GM12872 (cell line): ENCODE measurements at regions not wholly inside any gene's neighbourhood (a gene's known extent, or its start where the extent isn't known, plus 50 kb on each side); places are given as distances from the start of the nearest gene placed in this dataset.

Experiments used
- CTCF ChIP-seq: IDR thresholded peaks from 3 replicates; pipeline ENCODE4 v1.5.1; 2011; ENCODE audit warnings: low read depth, mild to moderate bottlenecking, low read length, moderate library complexity; ENCODE audit not compliant: insufficient read depth

DNA sequence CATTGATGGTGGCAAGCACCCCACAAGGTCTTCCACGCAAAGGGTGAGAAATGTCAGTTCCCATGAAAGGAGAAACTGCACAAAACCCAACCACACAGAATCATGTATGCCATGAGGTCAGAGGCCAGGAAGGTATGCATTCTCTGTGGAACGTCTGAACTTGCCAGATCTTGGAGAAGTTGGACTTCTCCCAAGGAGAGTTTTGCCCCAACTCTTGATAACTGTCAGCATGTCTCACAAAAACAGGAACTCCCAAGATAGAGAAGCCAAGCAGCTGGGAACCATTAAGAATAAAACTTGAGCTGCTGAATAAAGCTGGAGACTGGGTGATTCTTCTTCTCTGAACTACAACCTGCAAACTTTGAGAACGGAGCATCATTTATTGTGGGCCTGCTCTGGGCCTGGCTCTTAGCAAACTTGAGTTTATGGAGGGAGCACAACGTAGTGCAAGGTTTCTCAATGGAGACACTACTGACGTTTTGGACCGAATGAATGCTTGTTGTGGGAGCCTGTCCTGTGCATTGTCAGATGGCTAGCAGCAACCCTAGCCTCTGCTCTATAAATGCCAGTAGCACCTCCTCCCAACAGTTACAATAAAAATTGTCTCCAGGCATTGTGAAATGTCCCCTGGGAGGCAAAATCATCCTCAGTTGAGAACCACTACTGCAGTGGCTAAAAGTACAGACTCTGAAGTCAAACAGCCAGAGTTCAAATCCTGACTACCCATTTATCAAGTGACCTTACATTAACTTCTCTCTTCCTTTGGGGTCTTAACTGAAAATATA is 193.5 kb downstream of the ACTL7B start:
- no peak for TF ChIP-seq CTCF

DNA sequence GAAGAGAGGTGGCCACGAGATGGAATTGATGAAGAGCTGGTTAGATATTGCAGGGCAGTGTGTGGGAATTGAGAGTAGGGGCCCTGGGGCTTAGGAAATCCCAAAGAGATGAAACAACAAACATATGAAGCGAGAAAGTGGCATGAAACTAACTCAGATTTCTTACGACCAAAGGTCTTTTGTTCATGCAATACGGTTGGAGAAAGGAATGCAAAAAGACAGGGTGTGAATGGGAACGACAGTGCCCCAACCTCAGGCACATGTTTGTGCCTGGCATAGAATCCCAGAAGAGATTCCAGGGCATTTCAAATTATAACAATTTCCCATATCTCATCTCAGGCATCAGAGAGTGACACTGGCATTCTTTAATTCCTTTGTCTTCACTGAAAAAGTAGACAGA is 199.2 kb downstream of the ACTL7B start:
- no peak for TF ChIP-seq CTCF

GRCh38 chr9:108655818-108656217 is 200.0 kb downstream of the ACTL7B start:
- no peak for TF ChIP-seq CTCF

DNA sequence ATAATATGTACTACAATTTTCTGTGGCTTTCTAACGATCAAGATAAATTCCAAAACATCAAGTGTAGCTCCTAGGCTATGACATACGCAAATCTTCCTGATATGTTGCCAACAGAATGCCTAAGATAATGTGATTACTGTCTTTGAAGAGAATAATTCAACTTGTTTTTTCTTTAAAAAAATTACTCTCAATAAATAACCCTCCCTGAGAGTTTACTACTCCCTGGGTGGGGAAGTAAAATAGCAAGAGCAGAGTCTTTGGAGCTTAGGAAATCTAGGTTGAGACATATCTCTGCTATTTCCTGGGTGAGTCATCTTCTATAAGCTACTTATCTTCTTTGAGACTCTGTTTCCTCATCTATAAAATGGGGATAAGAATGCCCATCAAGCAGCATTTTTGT is 201.2 kb downstream of the ACTL7B start:
- no peak for TF ChIP-seq CTCF

- TF ChIP-seq CTCF = no peak
These were observed 202.9 kb downstream of the ACTL7B start for GRCh38 chr9:108652851-108653250.

GRCh38 chr9:108650826-108651225 is 205.0 kb downstream of the ACTL7B start:
- no peak for TF ChIP-seq CTCF

DNA sequence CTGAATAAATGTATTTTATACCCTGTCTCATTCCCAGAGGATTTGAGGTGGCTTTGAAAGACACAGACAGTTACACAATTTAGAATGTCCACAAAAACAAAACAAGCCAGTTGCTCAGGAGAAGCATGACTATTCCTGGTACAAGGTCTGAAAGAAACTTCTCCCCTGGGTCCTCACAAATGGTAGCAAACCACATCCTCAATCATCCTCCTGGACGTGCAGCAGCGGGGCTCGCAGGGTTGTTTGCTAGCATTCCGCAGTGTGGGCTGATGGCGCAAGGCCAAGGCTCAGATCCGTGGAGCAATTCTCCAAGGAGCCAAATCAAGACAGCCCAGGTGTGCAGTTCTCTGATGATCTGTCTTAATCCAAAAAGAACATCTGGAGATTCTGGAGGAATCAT is 210.3 kb downstream of the ACTL7B start:
- TF ChIP-seq CTCF = no peak
